ENCODE measurements at regions not wholly inside any gene's neighbourhood (a gene's known extent, or its start where the extent isn't known, plus 50 kb on each side); places are given as distances from the start of the nearest gene placed in this dataset.
"Not testable (repeated sequence)": the region's sequence is repeated elsewhere in the genome, so short reads cannot be mapped to it uniquely, and the experiment has no call there.

- TF ChIP-seq CTCF (IDR thresholded peaks at IDR 0.05; ENCODE audit: control extremely low read depth, extremely low read depth, low read depth, missing control alignments), result no peak
- ChIA-PET CTCF (interaction anchor here (1.2 to 1.7 kb wide), 3 partner anchors 12 to 25 kb away, joined by 3 to 5 read pairs (median 3); no protein-coding TSS in a partner anchor), POLR2A (no interaction called here)
- DNase-seq (ENCODE audit: extremely low spot score), result no peak
Observed at GRCh38 chr2:216932863-216933548, 73.1 kb upstream of the TNP1 start.

- no peak for TF ChIP-seq CTCF (IDR thresholded peaks at IDR 0.05; ENCODE audit: control extremely low read depth, extremely low read depth, low read depth, missing control alignments)
- POLR2A ChIA-PET, result no interaction called here
- CTCF ChIA-PET, result interaction anchor here (1.2 to 1.7 kb wide), 3 partner anchors 12 to 26 kb away, joined by 3 to 5 read pairs (median 3); no protein-coding TSS in a partner anchor
Observed at GRCh38 chr2:216932113-216932862, 72.4 kb upstream of the TNP1 start.

GRCh38 chr2:216930716-216931115, 70.9 kb upstream of the TNP1 start:
- ChIA-PET POLR2A (no interaction called here), CTCF (no interaction called here)

More at GRCh38 chr2:216932113-216932862, 72.4 kb upstream of the TNP1 start:
- DNase-seq (ENCODE audit: extremely low spot score), result no peak

GRCh38 chr2:216929338-216929737, 69.5 kb upstream of the TNP1 start:
- CTCF ChIA-PET; POLR2A ChIA-PET; DNase-seq (ENCODE audit: extremely low spot score): not testable (repeated sequence)

More at GRCh38 chr2:216930716-216931115, 70.9 kb upstream of the TNP1 start:
- no peak for DNase-seq (ENCODE audit: extremely low spot score)
- no peak for TF ChIP-seq CTCF (IDR thresholded peaks at IDR 0.05; ENCODE audit: control extremely low read depth, extremely low read depth, low read depth, missing control alignments)

GRCh38 chr2:216927163-216927562, 67.3 kb upstream of the TNP1 start:
- CTCF ChIA-PET, result no interaction called here

GRCh38 chr2:216925636-216926366, 65.9 kb upstream of the TNP1 start:
- no peak for TF ChIP-seq CTCF (IDR thresholded peaks at IDR 0.05; ENCODE audit: control extremely low read depth, extremely low read depth, low read depth, missing control alignments)
- CTCF ChIA-PET, result no interaction called here
- POLR2A ChIA-PET, result no interaction called here
- no peak for DNase-seq (ENCODE audit: extremely low spot score)

More at GRCh38 chr2:216927163-216927562, 67.3 kb upstream of the TNP1 start:
- POLR2A ChIA-PET, result no interaction called here
- no peak for TF ChIP-seq CTCF (IDR thresholded peaks at IDR 0.05; ENCODE audit: control extremely low read depth, extremely low read depth, low read depth, missing control alignments)
- DNase-seq (ENCODE audit: extremely low spot score), result no peak

Measured in GM10248 (cell line).